SK-N-SH (cell line): ENCODE measurements at regions not wholly inside any gene's neighbourhood (a gene's known extent, or its start where the extent isn't known, plus 50 kb on each side); places are given as distances from the start of the nearest gene placed in this dataset.

Experiments used
- CTCF ChIA-PET: fragments of 300-600, 350-600 bp; formaldehyde crosslinking; extraction: SDS; loops from one replicate; lab custom pipeline; 2021; lab: Yijun Ruan, JAX
- POLR2A ChIA-PET: fragments of 350-600 bp; sonication (Branson Sonifier 250); formaldehyde crosslinking; extraction: SDS; loops from one replicate; lab custom pipeline; 2020; ENCODE audit warnings: antibody characterized with exemption, inconsistent platforms; lab: Yijun Ruan, JAX
- DNase-seq: peaks from one replicate; pipeline ENCODE4 v3.0.0; 2012
- H2AFZ ChIP-seq: fragments of 200-600 bp; sonication (generic); 2 replicates; pipeline ENCODE4 v1.8.1; 2016; ENCODE audit warnings: antibody characterized with exemption, mild to moderate bottlenecking, low read depth
- H3F3A ChIP-seq: fragments of 200-600 bp; sonication (generic); replicated peaks from 2 replicates; pipeline ENCODE3; 2016; ENCODE audit warnings: antibody characterized with exemption, mild to moderate bottlenecking; ENCODE audit not compliant: insufficient read depth
- H3K27ac ChIP-seq, 2 experiments: fragments of 200-500 bp in 1 of 2; fragments of 200-600 bp in 1 of 2; sonication (Bioruptor generic) in 1 of 2; sonication (generic), shearing (Covaris generic) in 1 of 2; 2 replicates each; pipeline versions ENCODE4 v1.5.1 to v1.6.1; 2014 to 2016; ENCODE audit warnings: low read depth in 2 of 2, inconsistent platforms in 1 of 2, low read length in 1 of 2, mild to moderate bottlenecking in 1 of 2, mixed read lengths in 1 of 2
- H3K27me3 ChIP-seq: fragments of 200-600 bp; sonication (generic), shearing (Covaris generic); 2 replicates; pipeline ENCODE4 v1.6.1; 2016; ENCODE audit warnings: mixed run types; ENCODE audit not compliant: insufficient read depth
- H3K36me3 ChIP-seq, 2 experiments: fragments of 200-500 bp in 1 of 2; fragments of 200-600 bp in 1 of 2; sonication (Bioruptor generic) in 1 of 2; sonication (generic) in 1 of 2; replicated peaks in 1 of 2; 2 replicates each; pipeline versions ENCODE3 to v1.5.1; 2014 to 2016; ENCODE audit warnings: low read length in 1 of 2, mild to moderate bottlenecking in 1 of 2; ENCODE audit not compliant: insufficient read depth in 2 of 2, control insufficient read depth in 1 of 2
- H3K4me1 ChIP-seq, 2 experiments: fragments of 200-500 bp in 1 of 2; fragments of 200-600 bp in 1 of 2; sonication (Bioruptor generic) in 1 of 2; sonication (generic), shearing (Covaris generic) in 1 of 2; 2 replicates each; pipeline versions ENCODE4 v1.5.1 to v1.6.1; 2014 to 2016; ENCODE audit warnings: low read depth in 1 of 2, low read length in 1 of 2, mixed run types in 1 of 2; ENCODE audit not compliant: insufficient read depth in 2 of 2, control insufficient read depth in 1 of 2
- H3K4me2 ChIP-seq: fragments of 200-600 bp; sonication (generic), shearing (Covaris generic); 2 replicates; pipeline ENCODE4 v1.6.1; 2017; ENCODE audit warnings: mixed run types
- H3K4me3 ChIP-seq, 2 experiments: fragments of 200-500 bp in 1 of 2; fragments of 200-600 bp in 1 of 2; sonication (Bioruptor generic) in 1 of 2; sonication (generic), shearing (Covaris generic) in 1 of 2; 2 replicates each; pipeline versions ENCODE4 v1.5.1 to v1.8.1; 2014 to 2016; ENCODE audit warnings: low read depth in 2 of 2, inconsistent platforms in 1 of 2, low read length in 1 of 2, mild to moderate bottlenecking in 1 of 2, mixed read lengths in 1 of 2, moderate library complexity in 1 of 2
- H3K79me2 ChIP-seq: fragments of 200-600 bp; sonication (generic); 2 replicates; pipeline ENCODE4 v1.8.1; 2017; ENCODE audit warnings: mild to moderate bottlenecking; ENCODE audit not compliant: insufficient read depth
- H3K9ac ChIP-seq: fragments of 200-600 bp; sonication (generic); 2 replicates; pipeline ENCODE4 v1.6.1; 2017; ENCODE audit warnings: mixed run types
- H3K9me2 ChIP-seq: fragments of 200-600 bp; sonication (generic); 2 replicates; pipeline ENCODE4 v1.6.1; 2017; ENCODE audit warnings: mixed run types
- H3K9me3 ChIP-seq: fragments of 200-600 bp; sonication (generic); 2 replicates; pipeline ENCODE4 v1.6.1; 2017; ENCODE audit warnings: mixed run types, mild to moderate bottlenecking, moderate library complexity
- H4K20me1 ChIP-seq: fragments of 200-600 bp; sonication (generic); 2 replicates; pipeline ENCODE4 v1.6.1; 2017; ENCODE audit warnings: mild to moderate bottlenecking, mixed run types; ENCODE audit not compliant: insufficient read depth
- CTCF ChIP-seq: fragments of 200-600 bp; sonication (generic); IDR thresholded peaks from 2 replicates; pipeline ENCODE4 v1.6.1; 2017; ENCODE audit warnings: antibody characterized with exemption, mild to moderate bottlenecking, moderate library complexity
- ELF1 ChIP-seq: IDR thresholded peaks from 2 replicates; pipeline ENCODE4 v1.4.0; 2012
- EZH2phosphoT487 ChIP-seq: fragments of 200-600 bp; sonication (generic); IDR thresholded peaks from 2 replicates; pipeline ENCODE4 v1.6.1; 2017; ENCODE audit warnings: low read depth, mixed run types, mild to moderate bottlenecking, antibody characterized with exemption, moderate library complexity, borderline replicate concordance
- FOXJ3 ChIP-seq: sonication (generic); formaldehyde crosslinking; IDR thresholded peaks from 2 replicates; pipeline ENCODE4 v1.5.1; 2020; ENCODE audit warnings: mild to moderate bottlenecking, missing genetic modification reagents
- MAX ChIP-seq: IDR thresholded peaks from 2 replicates; pipeline ENCODE4 v1.4.0; 2012; ENCODE audit warnings: low read depth
- MXI1 ChIP-seq: IDR thresholded peaks from 2 replicates; pipeline ENCODE4 v1.6.1; 2012; ENCODE audit warnings: mild to moderate bottlenecking, low read depth, low read length, improper control_type of control experiment
- NRF1 ChIP-seq: IDR thresholded peaks from 2 replicates; pipeline ENCODE4 v1.6.1; 2012; ENCODE audit warnings: low read depth, mild to moderate bottlenecking, low read length
- PBX3 ChIP-seq: IDR thresholded peaks from 2 replicates; pipeline ENCODE4; 2012
- POLR2AphosphoS5 ChIP-seq: IDR thresholded peaks from 2 replicates; pipeline ENCODE4 v1.6.1; 2012; ENCODE audit warnings: low read depth, low read length
- RAD21 ChIP-seq: IDR thresholded peaks from 2 replicates; pipeline ENCODE4 v1.6.1; 2012; ENCODE audit warnings: mild to moderate bottlenecking, low read length
- REST ChIP-seq: IDR thresholded peaks from 2 replicates; pipeline ENCODE4 v1.6.1; 2012; ENCODE audit warnings: mild to moderate bottlenecking, low read depth, low read length, moderate library complexity
- SMC3 ChIP-seq: IDR thresholded peaks from 2 replicates; pipeline ENCODE4 v1.6.1; 2012; ENCODE audit warnings: low read depth, low read length, improper control_type of control experiment
- TAF1 ChIP-seq: IDR thresholded peaks from 2 replicates; pipeline ENCODE4 v1.6.1; 2012; ENCODE audit warnings: low read depth, mild to moderate bottlenecking, low read length, moderate library complexity, borderline replicate concordance
- TEAD4 ChIP-seq: IDR thresholded peaks from 2 replicates; pipeline ENCODE4 v1.4.0; 2012; ENCODE audit warnings: mild to moderate bottlenecking, borderline replicate concordance; ENCODE audit not compliant: insufficient read depth
- USF1 ChIP-seq: IDR thresholded peaks from 2 replicates; pipeline ENCODE4 v1.4.0; 2012; ENCODE audit warnings: low read depth, borderline replicate concordance
- WGBS: methylation state at CpG from one replicate; pipeline ENCODE4 v1.1.6; 2017; ENCODE audit warnings: low lambda C conversion rate; 5-methylcytosine and 5-hydroxymethylcytosine counted together

- Histone ChIP-seq H3K9me3 (no peaks in the 10 kb centered on the region), H4K20me1 (no peaks in the 10 kb centered on the region), H2AFZ (no peak overlapping the region), H3K4me2 (no peak overlapping the region), H3K27me3 (no peaks in the 10 kb centered on the region), H3K4me1 (no peaks in the 10 kb centered on the region), H3K4me3 (no peak overlapping the region), H3K9me2 (no peaks in the 10 kb centered on the region; the same call in 1 of the 2 replicates), H3K79me2 (no peaks in the 10 kb centered on the region), H3K27ac (no peak overlapping the region), H3K9ac (no peak overlapping the region), H3K36me3 (no peaks in the 10 kb centered on the region), H3F3A (no peaks in the 10 kb centered on the region)
- DNase-seq, result no peak
- no peak for TF ChIP-seq ELF1
- 11% methylated on average over 4 of the region's 4 CpGs for WGBS
- POLR2A ChIA-PET, result no interaction called here
- CTCF ChIA-PET, result no interaction called here
These were observed 557.4 kb upstream of the VSTM2A start for GRCh38 chr7:53984776-53985175.

- WGBS, result 16% methylated on average over 2 of the region's 2 CpGs
These were observed 553.8 kb upstream of the VSTM2A start for GRCh38 chr7:53988376-53988775.

More at GRCh38 chr7:53988376-53988775, 553.8 kb upstream of the VSTM2A start:
- H3K27me3 ChIP-seq, result no peaks in the 10 kb centered on the region
- H3K4me2 ChIP-seq, result no peak overlapping the region
- H3K36me3 ChIP-seq, result no peaks in the 10 kb centered on the region
- H3F3A ChIP-seq, result no peaks in the 10 kb centered on the region
- H3K4me3 ChIP-seq, result no peak overlapping the region
- CTCF ChIA-PET, result no interaction called here
- DNase-seq, result no peak
- no peaks in the 10 kb centered on the region for H3K9me3 ChIP-seq
- H3K79me2 ChIP-seq, result no peaks in the 10 kb centered on the region
- H3K9me2 ChIP-seq, result peaks cover 4% of the 10 kb centered on the region; the same call in 1 of the 2 replicates
- no peak overlapping the region for H3K27ac ChIP-seq
- no peaks in the 10 kb centered on the region for H3K4me1 ChIP-seq
- no peak for TF ChIP-seq CTCF
- TF ChIP-seq EZH2phosphoT487, result no peak
- TF ChIP-seq FOXJ3 (CRISPR knock-in tag), result no peak
- no peak for TF ChIP-seq RAD21
- no peak for TF ChIP-seq SMC3
- no peak for TF ChIP-seq TAF1
- TF ChIP-seq MXI1, result no peak
- no peak for TF ChIP-seq ELF1
- no peak for TF ChIP-seq NRF1
- no peak for TF ChIP-seq POLR2AphosphoS5
- TF ChIP-seq USF1, result no peak
- no peak for TF ChIP-seq REST
- no peak for TF ChIP-seq MAX
- TF ChIP-seq TEAD4, result no peak
- no peak for TF ChIP-seq PBX3
- TF ChIP-seq, all 33 proteins: peak for 0
- H3K9ac ChIP-seq, result no peak overlapping the region
- POLR2A ChIA-PET, result no interaction called here
- H4K20me1 ChIP-seq, result no peaks in the 10 kb centered on the region
- H2AFZ ChIP-seq, result no peak overlapping the region
